HT-29 (cell line): ENCODE measurements at regions not wholly inside any gene's neighbourhood (a gene's known extent, or its start where the extent isn't known, plus 50 kb on each side); places are given as distances from the start of the nearest gene placed in this dataset.

Source experiments
- DNase-seq: peaks from one replicate; pipeline ENCODE4 v3.0.0-alpha.2; 2015; ENCODE audit warnings: low spot score

- no peak for DNase-seq
Measured at GRCh38 chr2:145854039-145854755, 1334.3 kb upstream of the ZEB2 start.

- DNase-seq = no peak
Measured at GRCh38 chr2:145851730-145852129, 1331.8 kb upstream of the ZEB2 start.

DNA sequence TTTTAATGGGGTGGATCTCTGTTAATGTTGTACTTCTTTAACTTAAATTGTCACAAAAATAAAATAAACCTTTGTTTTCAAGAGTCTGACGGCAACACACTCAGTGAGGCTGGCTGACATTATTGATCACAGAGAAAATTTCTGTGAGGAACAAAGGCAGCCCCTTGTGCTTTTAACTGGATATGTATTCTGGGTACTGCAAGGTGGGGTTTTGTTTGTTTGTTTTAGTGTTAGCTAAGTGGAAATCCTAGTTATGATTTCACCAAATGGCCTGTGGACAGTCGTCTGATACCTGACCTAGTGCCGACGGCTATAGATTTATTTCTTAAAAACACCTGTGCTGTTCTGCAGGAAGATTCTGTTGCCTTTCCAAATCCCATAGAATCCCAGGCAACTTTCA, 1329.5 kb upstream of the ZEB2 start:
- no peak for DNase-seq

DNA sequence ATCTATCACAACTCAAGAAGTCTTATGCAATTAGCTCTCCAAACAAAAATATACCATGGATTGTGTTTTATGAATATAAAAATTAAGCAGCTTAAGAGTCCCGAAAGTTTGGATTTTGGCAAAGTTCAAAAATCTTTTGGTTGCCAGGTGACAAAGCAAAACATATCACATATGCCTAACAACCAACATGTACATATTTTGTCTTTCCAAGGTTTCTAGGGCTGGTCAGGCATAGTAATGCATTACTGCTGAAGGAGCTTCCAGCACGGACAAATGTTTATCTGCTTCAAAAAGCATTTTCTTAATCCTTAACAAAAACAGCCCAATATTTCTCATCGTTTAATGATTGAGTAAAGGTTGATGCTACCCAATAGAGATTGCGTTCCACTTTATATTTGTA, 1327.1 kb upstream of the ZEB2 start:
- no peak for DNase-seq

GRCh38 chr2:145845923-145846322, 1326.0 kb upstream of the ZEB2 start:
- no peak for DNase-seq

GRCh38 chr2:145845207-145845894, 1325.4 kb upstream of the ZEB2 start:
- no peak for DNase-seq

GRCh38 chr2:145841973-145842372, 1322.1 kb upstream of the ZEB2 start:
- no peak for DNase-seq

GRCh38 chr2:145836986-145837385, 1317.1 kb upstream of the ZEB2 start:
- DNase-seq = no peak

GRCh38 chr2:145835665-145836064, 1315.7 kb upstream of the ZEB2 start:
- no peak for DNase-seq

DNA sequence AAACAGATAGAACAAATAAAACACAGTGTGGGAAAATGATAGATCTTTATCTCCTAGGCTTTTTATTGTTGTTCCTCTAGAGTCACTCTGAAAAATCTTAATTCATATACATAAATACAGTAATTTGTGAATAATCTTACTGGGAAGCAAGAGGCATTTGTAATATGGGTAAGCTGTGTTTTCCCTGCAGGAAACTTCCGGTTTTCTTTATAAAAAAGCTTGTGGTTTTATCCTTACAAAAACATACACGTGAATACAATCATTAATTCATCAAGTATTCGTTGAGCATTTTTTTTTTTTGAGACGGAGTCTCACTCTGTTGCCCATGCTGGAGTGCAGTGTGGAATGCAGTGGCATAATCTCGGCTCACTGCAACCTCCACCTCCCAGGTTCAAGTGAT, 1312.8 kb upstream of the ZEB2 start:
- no peak for DNase-seq

DNA sequence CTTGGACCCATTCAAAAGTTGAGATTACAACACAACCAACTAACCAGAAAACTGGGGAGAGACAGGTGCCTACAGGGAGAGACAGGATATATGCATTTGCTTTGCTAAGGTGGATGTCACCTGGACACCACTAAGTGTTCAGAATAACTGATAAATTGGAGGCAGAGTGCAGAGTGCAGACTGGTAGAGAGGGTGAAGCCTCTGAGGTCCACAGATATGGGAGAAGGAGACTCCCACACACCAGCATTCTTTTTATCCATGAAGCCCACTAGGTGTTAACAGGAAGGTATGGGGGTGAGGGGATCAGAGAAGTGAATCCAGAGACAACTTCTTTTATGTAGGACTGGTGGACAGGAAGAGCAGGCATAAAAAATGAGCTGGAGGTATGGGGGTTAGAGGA, 1310.0 kb upstream of the ZEB2 start:
- no peak for DNase-seq

DNA sequence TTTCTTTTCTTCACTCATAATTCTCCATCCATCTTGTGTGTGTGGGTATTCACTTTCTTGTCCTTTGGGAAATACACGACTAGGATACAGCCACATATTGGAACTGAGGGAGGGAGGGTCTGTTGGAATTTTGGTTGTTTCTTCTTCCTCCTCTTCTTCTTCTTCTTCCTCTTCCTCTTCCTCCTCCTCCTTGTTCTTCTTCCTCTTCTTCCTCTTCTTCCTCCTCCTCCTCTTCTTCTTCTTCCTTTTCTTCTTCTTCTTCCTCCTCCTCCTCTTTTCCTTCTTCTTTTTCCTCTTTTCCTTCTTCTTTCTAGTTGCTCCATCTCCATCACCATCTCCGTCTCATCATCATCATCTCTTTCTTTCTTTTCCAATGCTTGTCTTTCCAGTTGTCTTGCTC, 1307.3 kb upstream of the ZEB2 start:
- DNase-seq = no peak

- DNase-seq = no peak
Measured at GRCh38 chr2:145824384-145824783, 1304.5 kb upstream of the ZEB2 start.

GRCh38 chr2:145822892-145823534, 1303.1 kb upstream of the ZEB2 start:
- DNase-seq = no peak

DNA sequence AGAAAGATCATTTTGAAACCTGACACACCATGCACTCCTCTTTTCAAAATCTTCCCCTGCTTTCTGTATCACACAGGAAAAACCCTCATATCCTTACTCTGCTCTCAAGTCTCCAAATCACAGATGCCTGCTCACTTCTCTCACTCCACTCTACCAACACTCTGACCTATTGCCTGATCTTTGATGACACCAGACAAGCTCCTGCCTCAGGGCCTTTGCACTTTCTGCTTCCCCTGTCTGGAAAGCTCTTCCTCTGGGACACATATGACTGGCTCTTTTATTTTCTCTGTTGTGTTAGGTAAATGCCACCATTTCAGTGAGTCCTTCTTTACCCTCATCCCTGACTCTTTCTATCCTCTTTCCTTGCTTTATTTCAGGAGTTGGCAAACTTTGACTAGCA, 1300.7 kb upstream of the ZEB2 start:
- DNase-seq = no peak

DNA sequence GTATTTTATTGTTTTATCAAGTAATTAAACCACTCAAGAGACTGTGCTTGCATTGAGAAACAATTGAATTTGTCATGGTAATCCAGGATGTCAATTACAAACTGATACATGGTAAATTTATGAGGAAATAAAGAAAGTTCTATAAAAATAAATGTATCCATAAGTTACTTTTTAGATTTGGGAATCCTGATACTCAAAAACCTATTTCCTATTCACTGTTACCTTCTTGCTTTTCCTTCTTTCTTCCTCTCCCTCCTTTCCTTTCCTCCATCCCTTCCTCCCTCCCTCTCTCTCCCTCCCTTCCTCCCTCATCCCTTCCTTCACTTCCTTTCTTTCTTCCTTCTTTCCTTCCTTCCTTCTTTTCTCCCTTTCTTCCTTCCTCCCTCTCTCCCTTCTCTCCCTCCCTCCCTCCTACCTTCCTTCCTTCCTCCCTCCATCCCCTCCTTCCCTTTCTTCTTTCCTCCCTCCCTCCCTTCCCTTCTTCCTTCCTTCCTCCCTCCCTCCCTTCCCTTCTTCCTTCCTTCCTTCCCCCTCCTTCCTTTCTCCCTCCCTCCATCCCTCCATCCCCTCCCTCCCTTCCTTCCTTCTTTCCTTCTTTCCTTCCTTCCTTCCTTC, 1299.1 kb upstream of the ZEB2 start:
- DNase-seq = no peak

DNA sequence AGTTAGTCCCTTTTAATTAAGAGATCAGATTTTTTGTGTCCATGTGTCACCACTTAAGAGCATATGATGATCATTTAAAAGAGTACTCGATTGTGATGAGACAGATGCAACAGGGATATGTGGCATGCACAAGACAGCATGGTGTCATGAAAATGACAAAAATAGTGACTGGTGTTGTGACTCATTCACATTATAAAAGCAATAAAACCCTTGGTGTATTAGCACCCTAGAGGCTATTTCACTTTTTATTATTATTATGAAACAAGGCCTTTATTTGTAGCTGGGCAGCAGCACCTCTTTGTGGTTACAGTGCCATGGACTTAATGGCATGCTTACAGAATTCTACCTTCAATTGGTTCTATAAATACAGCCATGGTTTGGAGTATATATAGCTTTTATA, 1296.0 kb upstream of the ZEB2 start:
- DNase-seq = no peak

DNA sequence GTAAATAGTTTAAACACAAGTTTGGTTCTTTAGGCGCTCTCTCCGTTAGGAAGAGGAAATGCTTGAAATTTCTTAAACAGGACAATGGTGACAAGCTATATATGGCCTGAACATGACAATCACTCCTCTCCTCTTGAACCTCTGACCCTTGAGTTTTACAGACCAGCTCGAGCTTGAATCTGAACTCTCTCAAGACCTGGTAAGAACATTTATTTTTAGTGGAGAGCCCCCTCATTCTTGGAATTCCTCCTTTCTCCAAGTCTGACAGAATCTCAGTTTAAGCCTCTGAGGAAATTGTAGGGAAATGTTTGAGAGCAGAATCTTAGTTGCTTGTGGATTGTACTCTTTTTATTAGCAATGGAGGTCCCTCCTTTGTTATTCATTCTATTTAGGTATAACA, 1293.6 kb upstream of the ZEB2 start:
- no peak for DNase-seq

DNA sequence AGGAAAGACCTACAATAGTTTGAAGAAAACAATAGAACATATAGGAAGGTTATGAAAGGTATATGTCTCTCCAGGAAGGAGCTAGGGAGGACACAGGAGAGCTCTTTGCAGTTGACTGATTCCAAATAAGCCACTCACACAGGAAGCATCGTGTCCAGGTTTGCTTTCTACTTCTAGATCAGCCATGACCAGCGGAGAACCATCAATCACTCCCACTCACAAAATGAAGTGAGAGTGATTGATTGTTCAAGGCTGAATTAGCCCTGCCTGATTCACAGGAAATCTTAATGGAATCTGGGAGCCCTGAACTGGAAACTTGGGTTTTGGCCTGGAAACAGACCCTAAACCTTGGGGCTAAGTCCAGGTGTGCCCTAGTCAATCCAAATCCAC, 1292.2 kb upstream of the ZEB2 start:
- no peak for DNase-seq

GRCh38 chr2:145811276-145812164, 1291.6 kb upstream of the ZEB2 start:
- DNase-seq = no peak

GRCh38 chr2:145807968-145808367, 1288.0 kb upstream of the ZEB2 start:
- DNase-seq = no peak

GRCh38 chr2:145807554-145807953, 1287.6 kb upstream of the ZEB2 start:
- no peak for DNase-seq
